CD14-positive monocyte (primary cell): ENCODE measurements at regions not wholly inside any gene's neighbourhood (a gene's known extent, or its start where the extent isn't known, plus 50 kb on each side); places are given as distances from the start of the nearest gene placed in this dataset.

ENCODE experiments used
- DNase-seq, 3 donors: peaks; one replicate each; pipeline ENCODE4 v3.0.0-alpha.2; 2011 to 2022
- H2AFZ ChIP-seq: 2 replicates; pipeline ENCODE4 v1.6.0; 2012; ENCODE audit warnings: mild to moderate bottlenecking, low read depth, low read length, inconsistent platforms; ENCODE audit not compliant: insufficient read depth, poor library complexity, severe bottlenecking
- H3K27ac ChIP-seq, 2 donors: 1 replicate in 1 of 2; 2 replicates in 1 of 2; pipeline ENCODE4 v1.5.1; 2012 to 2013; ENCODE audit warnings: low read length in 2 of 2, control low read depth in 1 of 2, inconsistent platforms in 1 of 2, low read depth in 1 of 2, mild to moderate bottlenecking in 1 of 2
- H3K27me3 ChIP-seq, 2 donors: one replicate each; pipeline versions ENCODE4 v1.6.0 to v1.6.1; 2011 to 2013; ENCODE audit warnings: low read length in 2 of 2; ENCODE audit not compliant: control insufficient read depth in 2 of 2, insufficient read depth in 2 of 2
- H3K36me3 ChIP-seq, 2 donors: replicated peaks in 1 of 2; 1 replicate in 1 of 2; 2 replicates in 1 of 2; pipeline versions ENCODE4 v1.5.1 to v1.6.1; 2012 to 2013; ENCODE audit warnings: low read length in 2 of 2, control low read depth in 1 of 2, inconsistent platforms in 1 of 2, mild to moderate bottlenecking in 1 of 2; ENCODE audit not compliant: insufficient read depth in 2 of 2, control insufficient read depth in 1 of 2
- H3K4me1 ChIP-seq, 2 donors: 1 replicate in 1 of 2; 2 replicates in 1 of 2; pipeline versions ENCODE4 v1.5.1 to v1.6.1; 2012 to 2013; ENCODE audit warnings: low read length in 2 of 2, control low read depth in 1 of 2, inconsistent platforms in 1 of 2, mild to moderate bottlenecking in 1 of 2, moderate library complexity in 1 of 2; ENCODE audit not compliant: insufficient read depth in 2 of 2, control insufficient read depth in 1 of 2
- H3K4me2 ChIP-seq: replicated peaks from 2 replicates; pipeline ENCODE3; 2012; ENCODE audit warnings: low read length, moderate library complexity, mild to moderate bottlenecking; ENCODE audit not compliant: poor library complexity, severe bottlenecking; ENCODE audit errors: extremely low read depth
- H3K4me3 ChIP-seq, 3 experiments: fragments of 200-600 bp in 1 of 3; sonication (generic) in 1 of 3; replicated peaks in 1 of 3; 1 replicate in 2 of 3; 2 replicates in 1 of 3; pipeline ENCODE4 v1.5.1; 2011 to 2013; ENCODE audit warnings: low read length in 3 of 3, mild to moderate bottlenecking in 3 of 3, control low read depth in 2 of 3, low read depth in 2 of 3, inconsistent platforms in 1 of 3, moderate library complexity in 1 of 3
- H3K79me2 ChIP-seq: 2 replicates; pipeline ENCODE4 v1.6.0; 2012; ENCODE audit warnings: mild to moderate bottlenecking, control low read depth, inconsistent platforms, low read length, moderate library complexity; ENCODE audit not compliant: insufficient read depth
- H3K9ac ChIP-seq: 2 replicates; pipeline ENCODE4 v1.6.0; 2017; ENCODE audit warnings: low read length, mild to moderate bottlenecking; ENCODE audit not compliant: insufficient read depth, poor library complexity, severe bottlenecking
- H3K9me3 ChIP-seq, 2 donors: replicated peaks in 1 of 2; 1 replicate in 1 of 2; 2 replicates in 1 of 2; pipeline versions ENCODE4 v1.5.1 to v1.6.1; 2012 to 2013; ENCODE audit warnings: low read length in 2 of 2, control low read depth in 1 of 2; ENCODE audit not compliant: control insufficient read depth in 1 of 2, insufficient read depth in 1 of 2
- H4K20me1 ChIP-seq: 2 replicates; pipeline ENCODE4 v1.6.0; 2012; ENCODE audit warnings: mild to moderate bottlenecking, low read length, control low read depth, moderate library complexity; ENCODE audit not compliant: insufficient read depth
- H3K27ac Mint-ChIP-seq, 7 donors: one replicate each; pipeline ENCODE4 v1.8.0; 2020; ENCODE audit warnings: mild to moderate bottlenecking in 7 of 7, mixed read lengths in 7 of 7, moderate library complexity in 6 of 7, inconsistent platforms in 2 of 7
- H3K27me3 Mint-ChIP-seq, 3 donors: one replicate each; pipeline ENCODE4 v1.8.0; 2021 to 2022; ENCODE audit warnings: low read depth in 3 of 3, mild to moderate bottlenecking in 3 of 3, mixed read lengths in 3 of 3, moderate library complexity in 3 of 3, inconsistent platforms in 1 of 3
- H3K36me3 Mint-ChIP-seq, 2 donors: one replicate each; pipeline ENCODE4 v1.8.0; 2020; ENCODE audit warnings: mixed read lengths in 2 of 2, inconsistent platforms in 1 of 2, mild to moderate bottlenecking in 1 of 2
- H3K4me1 Mint-ChIP-seq: one replicate; pipeline ENCODE4 v1.8.0; 2020; ENCODE audit warnings: mild to moderate bottlenecking, mixed read lengths
- H3K4me3 Mint-ChIP-seq, 2 donors: one replicate each; pipeline ENCODE4 v1.8.0; 2020; ENCODE audit warnings: mild to moderate bottlenecking in 2 of 2, mixed read lengths in 2 of 2, moderate library complexity in 1 of 2
- H3K9me3 Mint-ChIP-seq, 7 donors: one replicate each; pipeline ENCODE4 v1.8.0; 2020 to 2022; ENCODE audit warnings: mixed read lengths in 7 of 7, mild to moderate bottlenecking in 6 of 7, moderate library complexity in 6 of 7, inconsistent platforms in 2 of 7
- CTCF ChIP-seq: fragments of 200-600 bp; IDR thresholded peaks from one replicate; pipeline ENCODE4 v1.8.0; 2022; ENCODE audit warnings: antibody characterized with exemption, mild to moderate bottlenecking
- WGBS: methylation state at CpG from one replicate; pipeline ENCODE4 v1.1.5; 2013; ENCODE audit warnings: missing lambda C conversion rate; ENCODE audit not compliant: insufficient coverage; 5-methylcytosine and 5-hydroxymethylcytosine counted together
- intact Hi-C, 2 donors: fragments of 100-400 bp; cut with micrococcal nuclease; formaldehyde crosslinking; loops; one replicate each; pipeline versions ENCODE4 v1.15.0 to v1.15.1; 2023

- H3K79me2 ChIP-seq: no peaks in the 10 kb centered on the region
- no peaks in the 10 kb centered on the region for H3K36me3 ChIP-seq
- H3K36me3 Mint-ChIP-seq: no peaks in the 10 kb centered on the region
- H3K9me3 Mint-ChIP-seq: peaks cover 7 to 28% (median 15%) of the 10 kb centered on the region in 7 donors
- peaks cover 0 to 25% of the 10 kb centered on the region in 2 donors for H3K27me3 ChIP-seq
- peaks cover 15% of the 10 kb centered on the region for H3K4me1 Mint-ChIP-seq
- H3K4me1 ChIP-seq: peaks cover 15 to 16% of the 10 kb centered on the region in 2 donors
- no peak overlapping the region for H3K9ac ChIP-seq
- no peak overlapping the region for H3K4me2 ChIP-seq
- DNase-seq: no peak
- H4K20me1 ChIP-seq: no peaks in the 10 kb centered on the region
- peak overlapping the region in 1 of 7 donors; percentile 7 for H3K27ac Mint-ChIP-seq
- H3K4me3 ChIP-seq: no peak overlapping the region
- no peak overlapping the region for H3K4me3 Mint-ChIP-seq
- no peak overlapping the region for H2AFZ ChIP-seq
- intact Hi-C loops: no loop called here
- peaks cover 0 to 10% of the 10 kb centered on the region in 2 donors for H3K9me3 ChIP-seq
- H3K27me3 Mint-ChIP-seq: peaks cover 33 to 57% (median 46%) of the 10 kb centered on the region in 3 donors
- no peak for TF ChIP-seq CTCF
- H3K27ac ChIP-seq: no peak overlapping the region
- 100% methylated on average over 2 of the region's 4 CpGs for WGBS
These were observed 65.1 kb upstream of the FBRSL1 start for GRCh38 chr12:132424811-132425210.

- Histone ChIP-seq H3K79me2 (no peaks in the 10 kb centered on the region), H3K4me2 (no peak overlapping the region), H3K4me3 (no peak overlapping the region), H2AFZ (no peak overlapping the region), H3K4me1 (peaks cover 8% of the 10 kb centered on the region in 2 donors), H4K20me1 (no peaks in the 10 kb centered on the region), H3K36me3 (no peaks in the 10 kb centered on the region), H3K27ac (no peak overlapping the region), H3K27me3 (peaks cover 0 to 29% of the 10 kb centered on the region in 2 donors), H3K9ac (no peak overlapping the region), H3K9me3 (peaks cover 0 to 10% of the 10 kb centered on the region in 2 donors)
- Mint-ChIP-seq H3K36me3 (no peaks in the 10 kb centered on the region), H3K4me1 (peaks cover 7% of the 10 kb centered on the region), H3K27me3 (peaks cover 34 to 57% (median 42%) of the 10 kb centered on the region in 3 donors), H3K27ac (no peak overlapping the region), H3K4me3 (peak overlapping the region in 1 of 2 donors; percentile 5), H3K9me3 (peaks cover 7 to 28% (median 15%) of the 10 kb centered on the region in 7 donors)
- TF ChIP-seq CTCF: no peak
- no peak for DNase-seq
- intact Hi-C loops: no loop called here
- 65% methylated on average over 15 of the region's 31 CpGs for WGBS
These were observed 65.9 kb upstream of the FBRSL1 start for GRCh38 chr12:132423820-132424645.
